CD14-positive monocyte (primary cell): ENCODE measurements at regions not wholly inside any gene's neighbourhood (a gene's known extent, or its start where the extent isn't known, plus 50 kb on each side); places are given as distances from the start of the nearest gene placed in this dataset.
"Not testable (repeated sequence)": the region's sequence is repeated elsewhere in the genome, so short reads cannot be mapped to it uniquely, and the experiment has no call there.

ENCODE experiments used
- DNase-seq, 3 donors: peaks; one replicate each; pipeline ENCODE4 v3.0.0-alpha.2; 2011 to 2022
- H2AFZ ChIP-seq: 2 replicates; pipeline ENCODE4 v1.6.0; 2012; ENCODE audit warnings: mild to moderate bottlenecking, low read depth, low read length, inconsistent platforms; ENCODE audit not compliant: insufficient read depth, poor library complexity, severe bottlenecking
- H3K27ac ChIP-seq, 2 donors: 1 replicate in 1 of 2; 2 replicates in 1 of 2; pipeline ENCODE4 v1.5.1; 2012 to 2013; ENCODE audit warnings: low read length in 2 of 2, control low read depth in 1 of 2, inconsistent platforms in 1 of 2, low read depth in 1 of 2, mild to moderate bottlenecking in 1 of 2
- H3K27me3 ChIP-seq, 2 donors: one replicate each; pipeline versions ENCODE4 v1.6.0 to v1.6.1; 2011 to 2013; ENCODE audit warnings: low read length in 2 of 2; ENCODE audit not compliant: control insufficient read depth in 2 of 2, insufficient read depth in 2 of 2
- H3K36me3 ChIP-seq, 2 donors: replicated peaks in 1 of 2; 1 replicate in 1 of 2; 2 replicates in 1 of 2; pipeline versions ENCODE4 v1.5.1 to v1.6.1; 2012 to 2013; ENCODE audit warnings: low read length in 2 of 2, control low read depth in 1 of 2, inconsistent platforms in 1 of 2, mild to moderate bottlenecking in 1 of 2; ENCODE audit not compliant: insufficient read depth in 2 of 2, control insufficient read depth in 1 of 2
- H3K4me1 ChIP-seq, 2 donors: 1 replicate in 1 of 2; 2 replicates in 1 of 2; pipeline versions ENCODE4 v1.5.1 to v1.6.1; 2012 to 2013; ENCODE audit warnings: low read length in 2 of 2, control low read depth in 1 of 2, inconsistent platforms in 1 of 2, mild to moderate bottlenecking in 1 of 2, moderate library complexity in 1 of 2; ENCODE audit not compliant: insufficient read depth in 2 of 2, control insufficient read depth in 1 of 2
- H3K4me2 ChIP-seq: replicated peaks from 2 replicates; pipeline ENCODE3; 2012; ENCODE audit warnings: low read length, moderate library complexity, mild to moderate bottlenecking; ENCODE audit not compliant: poor library complexity, severe bottlenecking; ENCODE audit errors: extremely low read depth
- H3K4me3 ChIP-seq, 3 experiments: fragments of 200-600 bp in 1 of 3; sonication (generic) in 1 of 3; replicated peaks in 1 of 3; 1 replicate in 2 of 3; 2 replicates in 1 of 3; pipeline ENCODE4 v1.5.1; 2011 to 2013; ENCODE audit warnings: low read length in 3 of 3, mild to moderate bottlenecking in 3 of 3, control low read depth in 2 of 3, low read depth in 2 of 3, inconsistent platforms in 1 of 3, moderate library complexity in 1 of 3
- H3K79me2 ChIP-seq: 2 replicates; pipeline ENCODE4 v1.6.0; 2012; ENCODE audit warnings: mild to moderate bottlenecking, control low read depth, inconsistent platforms, low read length, moderate library complexity; ENCODE audit not compliant: insufficient read depth
- H3K9ac ChIP-seq: 2 replicates; pipeline ENCODE4 v1.6.0; 2017; ENCODE audit warnings: low read length, mild to moderate bottlenecking; ENCODE audit not compliant: insufficient read depth, poor library complexity, severe bottlenecking
- H3K9me3 ChIP-seq, 2 donors: replicated peaks in 1 of 2; 1 replicate in 1 of 2; 2 replicates in 1 of 2; pipeline versions ENCODE4 v1.5.1 to v1.6.1; 2012 to 2013; ENCODE audit warnings: low read length in 2 of 2, control low read depth in 1 of 2; ENCODE audit not compliant: control insufficient read depth in 1 of 2, insufficient read depth in 1 of 2
- H4K20me1 ChIP-seq: 2 replicates; pipeline ENCODE4 v1.6.0; 2012; ENCODE audit warnings: mild to moderate bottlenecking, low read length, control low read depth, moderate library complexity; ENCODE audit not compliant: insufficient read depth
- H3K27ac Mint-ChIP-seq, 7 donors: one replicate each; pipeline ENCODE4 v1.8.0; 2020; ENCODE audit warnings: mild to moderate bottlenecking in 7 of 7, mixed read lengths in 7 of 7, moderate library complexity in 6 of 7, inconsistent platforms in 2 of 7
- H3K27me3 Mint-ChIP-seq, 3 donors: one replicate each; pipeline ENCODE4 v1.8.0; 2021 to 2022; ENCODE audit warnings: low read depth in 3 of 3, mild to moderate bottlenecking in 3 of 3, mixed read lengths in 3 of 3, moderate library complexity in 3 of 3, inconsistent platforms in 1 of 3
- H3K36me3 Mint-ChIP-seq, 2 donors: one replicate each; pipeline ENCODE4 v1.8.0; 2020; ENCODE audit warnings: mixed read lengths in 2 of 2, inconsistent platforms in 1 of 2, mild to moderate bottlenecking in 1 of 2
- H3K4me1 Mint-ChIP-seq: one replicate; pipeline ENCODE4 v1.8.0; 2020; ENCODE audit warnings: mild to moderate bottlenecking, mixed read lengths
- H3K4me3 Mint-ChIP-seq, 2 donors: one replicate each; pipeline ENCODE4 v1.8.0; 2020; ENCODE audit warnings: mild to moderate bottlenecking in 2 of 2, mixed read lengths in 2 of 2, moderate library complexity in 1 of 2
- H3K9me3 Mint-ChIP-seq, 7 donors: one replicate each; pipeline ENCODE4 v1.8.0; 2020 to 2022; ENCODE audit warnings: mixed read lengths in 7 of 7, mild to moderate bottlenecking in 6 of 7, moderate library complexity in 6 of 7, inconsistent platforms in 2 of 7
- WGBS: methylation state at CpG from one replicate; pipeline ENCODE4 v1.1.5; 2013; ENCODE audit warnings: missing lambda C conversion rate; ENCODE audit not compliant: insufficient coverage; 5-methylcytosine and 5-hydroxymethylcytosine counted together
- intact Hi-C, 2 donors: fragments of 100-400 bp; cut with micrococcal nuclease; formaldehyde crosslinking; loops; one replicate each; pipeline versions ENCODE4 v1.15.0 to v1.15.1; 2023
- TF ChIP-seq, protein P1 (sequence below): fragments of 200-600 bp; IDR thresholded peaks from one replicate; pipeline ENCODE4 v1.8.0; 2022; ENCODE audit warnings: antibody characterized with exemption, mild to moderate bottlenecking

DNA sequence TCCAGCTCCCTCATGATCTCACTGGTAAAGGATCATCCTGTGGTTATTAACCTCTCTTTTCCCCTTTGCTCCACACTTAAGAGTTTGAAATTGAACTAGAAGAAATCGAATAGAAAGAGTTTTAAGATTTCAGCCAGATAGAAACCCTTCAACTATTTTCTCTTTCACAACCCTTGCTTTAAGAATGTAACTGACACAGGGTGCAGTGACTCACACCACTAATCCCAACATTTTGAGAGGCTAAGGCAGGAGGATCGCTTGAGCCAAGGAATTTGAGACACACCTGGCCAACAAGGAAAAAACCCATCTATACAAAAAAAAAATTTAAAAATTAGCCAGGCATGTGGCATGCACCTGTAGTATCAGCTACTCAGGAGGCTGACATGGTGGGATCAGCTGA, 150.7 kb upstream of the NLGN4Y start:
- no peaks in the 10 kb centered on the region for H3K36me3 Mint-ChIP-seq
- TF ChIP-seq, protein P1, sequence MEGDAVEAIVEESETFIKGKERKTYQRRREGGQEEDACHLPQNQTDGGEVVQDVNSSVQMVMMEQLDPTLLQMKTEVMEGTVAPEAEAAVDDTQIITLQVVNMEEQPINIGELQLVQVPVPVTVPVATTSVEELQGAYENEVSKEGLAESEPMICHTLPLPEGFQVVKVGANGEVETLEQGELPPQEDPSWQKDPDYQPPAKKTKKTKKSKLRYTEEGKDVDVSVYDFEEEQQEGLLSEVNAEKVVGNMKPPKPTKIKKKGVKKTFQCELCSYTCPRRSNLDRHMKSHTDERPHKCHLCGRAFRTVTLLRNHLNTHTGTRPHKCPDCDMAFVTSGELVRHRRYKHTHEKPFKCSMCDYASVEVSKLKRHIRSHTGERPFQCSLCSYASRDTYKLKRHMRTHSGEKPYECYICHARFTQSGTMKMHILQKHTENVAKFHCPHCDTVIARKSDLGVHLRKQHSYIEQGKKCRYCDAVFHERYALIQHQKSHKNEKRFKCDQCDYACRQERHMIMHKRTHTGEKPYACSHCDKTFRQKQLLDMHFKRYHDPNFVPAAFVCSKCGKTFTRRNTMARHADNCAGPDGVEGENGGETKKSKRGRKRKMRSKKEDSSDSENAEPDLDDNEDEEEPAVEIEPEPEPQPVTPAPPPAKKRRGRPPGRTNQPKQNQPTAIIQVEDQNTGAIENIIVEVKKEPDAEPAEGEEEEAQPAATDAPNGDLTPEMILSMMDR = no peak
- Histone ChIP-seq H3K4me1 (no peaks in the 10 kb centered on the region), H3K4me3 (no peak overlapping the region), H3K9me3 (peaks cover 0 to 3% of the 10 kb centered on the region in 2 donors), H4K20me1 (no peaks in the 10 kb centered on the region), H3K9ac (no peak overlapping the region), H3K36me3 (no peaks in the 10 kb centered on the region), H2AFZ (no peak overlapping the region), H3K27ac (no peak overlapping the region), H3K4me2 (no peak overlapping the region), H3K27me3 (no peaks in the 10 kb centered on the region), H3K79me2 (no peaks in the 10 kb centered on the region)
- no peak for DNase-seq
- no peaks in the 10 kb centered on the region for H3K9me3 Mint-ChIP-seq
- H3K27me3 Mint-ChIP-seq = no peaks in the 10 kb centered on the region
- intact Hi-C loops = no loop called here
- H3K4me1 Mint-ChIP-seq = no peaks in the 10 kb centered on the region
- H3K4me3 Mint-ChIP-seq = no peak overlapping the region
- WGBS = no CpG with 5 or more reads among the region's 2 CpGs
- H3K27ac Mint-ChIP-seq = no peak overlapping the region

DNA sequence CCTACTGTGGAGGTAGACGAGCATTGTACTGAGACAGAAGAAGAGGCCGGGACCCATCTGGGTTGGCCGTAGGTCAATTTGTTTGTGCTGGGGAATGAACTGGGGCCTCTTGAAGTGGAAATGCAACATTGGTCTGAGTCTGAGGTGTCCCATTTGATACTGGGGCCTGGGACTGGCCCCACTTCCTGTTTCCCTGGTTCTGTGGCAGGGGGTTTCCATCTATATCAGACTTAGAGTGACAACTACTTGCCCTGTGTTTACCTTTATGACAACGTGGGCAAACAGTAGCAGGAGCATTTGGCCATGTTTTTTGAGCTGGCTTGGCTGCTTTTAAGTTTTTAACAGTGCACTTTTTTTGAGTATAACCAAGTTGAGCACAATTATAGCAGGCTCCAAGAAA, 146.1 kb upstream of the NLGN4Y start:
- no peak overlapping the region for H3K4me2 ChIP-seq
- Mint-ChIP-seq H3K27ac (no peak overlapping the region), H3K27me3 (no peaks in the 10 kb centered on the region), H3K4me3 (no peak overlapping the region), H3K9me3 (peaks cover 0 to 3% (median 0%) of the 10 kb centered on the region in 7 donors), H3K36me3 (no peaks in the 10 kb centered on the region), H3K4me1 (no peaks in the 10 kb centered on the region)
- H3K4me3 ChIP-seq = no peak overlapping the region
- no peaks in the 10 kb centered on the region for H4K20me1 ChIP-seq
- intact Hi-C loops = no loop called here
- no peaks in the 10 kb centered on the region for H3K36me3 ChIP-seq
- peaks cover 0 to 3% of the 10 kb centered on the region in 2 donors for H3K9me3 ChIP-seq
- H2AFZ ChIP-seq = no peak overlapping the region
- TF ChIP-seq, protein P1 = no peak
- no peak for DNase-seq
- H3K4me1 ChIP-seq = no peaks in the 10 kb centered on the region
- no peaks in the 10 kb centered on the region for H3K27me3 ChIP-seq
- no peak overlapping the region for H3K9ac ChIP-seq
- H3K27ac ChIP-seq = no peak overlapping the region
- WGBS = 94% methylated on average over 3 of the region's 4 CpGs
- no peaks in the 10 kb centered on the region for H3K79me2 ChIP-seq

DNA sequence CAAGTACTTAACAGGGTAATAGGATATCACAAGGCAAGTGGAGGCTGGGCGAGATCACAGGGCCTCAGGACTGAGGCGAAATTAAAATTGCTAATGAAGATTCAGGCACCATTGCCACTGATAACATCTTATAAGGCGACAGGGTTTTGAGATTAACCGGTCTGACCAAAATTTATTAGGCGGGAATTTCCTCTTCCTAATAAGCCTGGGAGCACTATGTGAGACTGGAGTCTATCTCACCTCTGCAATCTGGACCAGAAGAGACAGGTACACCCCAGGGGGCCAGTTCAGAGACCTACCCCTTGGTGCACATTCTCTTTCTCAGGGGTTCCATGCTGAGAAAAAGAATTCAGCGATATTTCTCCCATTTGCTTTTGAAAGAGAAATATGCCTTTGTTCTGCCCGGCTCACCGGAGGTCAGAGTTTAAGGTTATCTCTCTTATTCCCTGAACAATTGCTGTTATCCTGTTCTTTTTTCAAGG, 113.7 kb upstream of the NLGN4Y start:
- H3K36me3 ChIP-seq, H3K36me3 Mint-ChIP-seq, DNase-seq, H3K79me2 ChIP-seq, H3K4me3 Mint-ChIP-seq, H3K9me3 ChIP-seq, H3K27ac ChIP-seq, H3K27ac Mint-ChIP-seq, H3K9ac ChIP-seq, H2AFZ ChIP-seq, H3K4me2 ChIP-seq, H3K27me3 Mint-ChIP-seq, H3K9me3 Mint-ChIP-seq, H4K20me1 ChIP-seq, H3K4me3 ChIP-seq, H3K27me3 ChIP-seq, H3K4me1 ChIP-seq, intact Hi-C loops, H3K4me1 Mint-ChIP-seq: not testable (repeated sequence)
- WGBS = no CpG with 5 or more reads among the region's 8 CpGs
